ENCODE measurements at regions not wholly inside any gene's neighbourhood (a gene's known extent, or its start where the extent isn't known, plus 50 kb on each side); places are given as distances from the start of the nearest gene placed in this dataset.

DNA sequence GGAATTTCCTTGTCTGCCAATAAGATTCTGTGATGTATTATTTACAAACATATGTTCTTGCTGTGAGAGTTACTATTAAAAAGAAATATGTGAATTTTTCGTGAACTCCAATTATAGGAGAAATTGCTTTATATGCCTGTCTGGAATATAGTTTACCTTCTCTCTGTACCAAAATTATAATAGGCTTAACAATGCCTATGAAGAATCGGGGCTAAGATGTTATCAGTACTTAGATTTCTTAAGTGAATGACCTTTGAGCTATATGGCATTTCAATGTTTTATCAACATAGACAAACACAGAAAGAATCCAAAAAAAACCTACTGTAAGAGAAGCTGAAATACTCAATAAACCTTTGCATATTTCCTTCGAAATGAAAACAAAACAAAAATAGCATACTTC lies 323.1 kb upstream of the ADAMTS5 start:
- DNase-seq = no peak

GRCh38 chr21:27286760-27287159 lies 319.9 kb upstream of the ADAMTS5 start:
- DNase-seq = no peak

GRCh38 chr21:27277110-27277509 lies 310.2 kb upstream of the ADAMTS5 start:
- DNase-seq = no peak

GRCh38 chr21:27275294-27275927 lies 308.5 kb upstream of the ADAMTS5 start:
- no peak for DNase-seq

- no peak for DNase-seq
Observed at GRCh38 chr21:27269644-27270043, 302.8 kb upstream of the ADAMTS5 start.

- no peak for DNase-seq
Observed at GRCh38 chr21:27268290-27268689, 301.4 kb upstream of the ADAMTS5 start.

GRCh38 chr21:27265949-27266348 lies 299.1 kb upstream of the ADAMTS5 start:
- DNase-seq = no peak

GRCh38 chr21:27265492-27265891 lies 298.6 kb upstream of the ADAMTS5 start:
- DNase-seq = no peak

- no peak for DNase-seq
Observed at GRCh38 chr21:27261676-27262075, 294.8 kb upstream of the ADAMTS5 start.

DNA sequence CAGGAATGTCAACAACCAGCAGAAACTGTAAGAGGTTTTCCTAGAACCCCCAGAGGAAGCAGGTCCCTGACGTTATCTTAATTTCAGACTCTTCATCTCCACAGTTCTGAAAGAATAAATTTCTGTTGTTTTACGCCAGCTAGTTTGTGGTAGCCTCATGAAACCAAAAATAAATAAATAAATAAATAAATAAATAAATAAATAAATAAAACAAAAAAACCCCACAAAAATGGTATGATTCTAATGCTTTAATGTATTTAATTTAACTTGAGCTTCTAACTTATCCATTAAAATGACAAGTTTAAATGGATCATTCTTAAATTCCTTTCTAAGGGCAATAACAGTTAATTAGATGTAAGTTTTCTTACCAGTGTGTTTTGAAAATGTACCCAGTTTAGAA lies 293.8 kb upstream of the ADAMTS5 start:
- DNase-seq = no peak

DNA sequence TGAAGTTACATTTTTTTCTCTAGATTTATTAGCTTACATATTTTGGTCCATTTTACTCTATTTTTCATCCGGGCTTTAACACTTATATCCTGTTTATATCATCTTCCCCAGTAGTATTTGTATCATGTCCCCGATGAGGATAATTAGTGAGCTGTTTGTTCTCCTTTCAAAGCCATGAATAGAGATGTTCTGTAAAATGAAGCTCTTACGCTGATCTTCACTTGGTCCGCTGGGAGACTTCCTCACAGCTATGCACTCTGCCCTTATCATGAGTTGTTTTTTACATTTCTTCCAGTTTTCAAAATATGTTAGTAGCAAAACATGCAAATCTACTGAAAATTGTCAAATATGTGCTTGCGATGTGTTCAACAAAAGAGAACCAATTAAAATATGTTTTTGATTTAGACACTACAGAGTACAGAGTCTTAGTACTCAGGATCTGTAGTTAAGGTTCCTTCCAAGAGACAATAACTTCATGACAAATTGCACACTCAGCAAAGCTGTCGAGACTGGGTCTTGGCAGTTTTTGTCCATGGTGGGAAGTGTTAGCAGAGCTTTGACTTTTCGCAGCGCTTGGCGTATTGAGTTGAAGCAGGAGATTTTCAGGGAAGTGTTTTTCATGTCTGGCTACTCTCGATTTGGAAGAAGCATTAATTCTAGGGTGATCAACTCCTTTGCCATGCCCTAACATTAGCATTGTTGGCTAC lies 292.0 kb upstream of the ADAMTS5 start:
- no peak for DNase-seq

DNA sequence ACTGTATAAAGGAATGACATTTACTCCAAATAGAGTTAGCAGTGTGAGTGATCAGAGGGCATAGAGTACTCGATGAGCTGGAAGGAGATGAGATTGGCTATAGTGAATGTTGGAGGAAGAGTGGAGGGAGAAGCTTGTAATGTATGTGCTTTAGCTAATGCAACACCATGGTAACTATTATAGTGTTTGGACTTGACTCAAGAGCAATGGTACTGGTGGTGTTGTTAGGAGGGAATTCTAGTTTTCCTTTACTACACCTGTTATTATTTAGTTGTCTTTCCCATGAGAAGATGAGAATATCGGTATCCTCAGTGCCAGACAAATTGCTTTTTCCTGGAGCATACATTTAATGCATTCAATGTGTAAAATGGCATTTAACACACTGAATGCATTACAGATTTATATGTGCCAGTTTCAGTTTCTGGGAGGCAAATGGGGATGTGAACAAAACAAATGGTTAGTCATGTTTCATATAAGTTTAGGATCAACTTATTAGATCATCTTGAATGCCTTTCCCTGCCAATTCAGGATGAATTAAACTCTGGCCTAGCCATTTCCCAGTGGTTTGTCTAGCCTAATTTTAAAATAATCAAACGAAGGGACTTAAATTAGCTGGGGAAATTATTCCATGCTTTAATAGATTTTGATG lies 291.1 kb upstream of the ADAMTS5 start:
- no peak for DNase-seq

GRCh38 chr21:27257226-27257625 lies 290.3 kb upstream of the ADAMTS5 start:
- no peak for DNase-seq

- no peak for DNase-seq
Observed at GRCh38 chr21:27251752-27252151, 284.9 kb upstream of the ADAMTS5 start.

DNA sequence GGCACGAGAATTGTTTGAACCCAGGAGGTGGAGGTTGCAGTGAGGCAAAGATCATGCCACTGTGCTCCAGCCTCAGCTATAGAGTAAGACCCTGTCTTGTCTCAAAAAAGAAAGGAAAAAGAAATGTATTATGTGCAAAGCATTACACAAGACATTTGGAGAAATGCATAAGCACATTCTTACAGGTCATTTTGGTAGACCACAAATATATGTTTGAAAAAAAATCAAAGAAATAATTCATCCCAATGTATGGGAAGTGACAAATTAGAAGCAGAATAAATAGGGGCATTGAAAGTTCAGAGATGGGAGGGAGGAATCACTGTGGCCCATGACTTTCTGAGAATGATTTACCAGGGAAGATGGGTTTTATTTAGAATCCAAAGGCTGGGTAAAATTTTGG lies 283.5 kb upstream of the ADAMTS5 start:
- DNase-seq = no peak

- DNase-seq = no peak
Observed at GRCh38 chr21:27248814-27249213, 281.9 kb upstream of the ADAMTS5 start.

- no peak for DNase-seq
Observed at GRCh38 chr21:27246741-27247140, 279.9 kb upstream of the ADAMTS5 start.

GRCh38 chr21:27244776-27245175 lies 277.9 kb upstream of the ADAMTS5 start:
- DNase-seq = no peak

DNA sequence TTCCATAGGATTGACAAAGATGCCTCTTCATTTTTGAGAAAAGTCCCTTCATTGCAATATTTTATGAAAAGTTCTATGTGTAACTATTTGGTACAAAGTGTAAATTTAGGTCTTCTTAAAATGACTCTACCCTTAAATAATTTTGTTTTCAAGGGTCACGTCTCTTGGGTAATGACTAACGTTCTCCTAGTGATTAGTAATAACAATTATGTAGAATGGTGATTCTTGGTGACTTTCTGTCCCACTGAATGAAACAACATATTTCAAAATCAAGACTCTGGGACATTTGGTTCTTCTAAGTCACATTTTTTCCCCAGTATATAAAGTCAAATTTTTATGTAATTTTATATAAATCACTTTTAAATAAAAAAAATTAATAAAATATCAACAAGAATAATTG lies 277.5 kb upstream of the ADAMTS5 start:
- DNase-seq = no peak

GRCh38 chr21:27240839-27241238 lies 274.0 kb upstream of the ADAMTS5 start:
- DNase-seq = no peak

DNA sequence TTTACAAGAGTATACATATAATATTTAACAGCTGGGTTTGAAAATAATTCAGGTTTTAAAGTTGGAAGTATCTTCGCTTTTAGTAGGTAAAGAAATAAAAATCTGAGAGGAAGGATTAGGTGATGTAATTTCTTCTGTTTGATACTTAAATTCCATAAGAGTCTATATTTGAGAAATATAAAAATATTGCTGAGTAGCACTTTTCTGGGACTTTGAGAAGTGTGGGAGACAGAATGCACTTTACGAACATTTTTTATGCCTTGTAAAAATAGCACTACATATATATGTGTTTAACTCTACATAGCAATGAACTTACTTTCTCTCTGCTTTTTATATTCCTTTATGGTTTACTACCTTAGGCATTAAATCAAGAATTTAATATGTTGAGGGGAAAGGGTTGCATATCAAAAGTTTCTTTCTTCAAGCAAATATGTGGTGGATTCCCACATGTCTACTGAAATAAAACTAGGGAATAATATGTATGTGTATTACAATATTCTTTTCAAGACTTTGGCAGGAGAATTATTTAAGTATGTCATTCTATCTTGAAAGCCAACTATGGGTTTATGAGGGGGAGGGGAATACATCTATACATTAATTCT lies 266.7 kb upstream of the ADAMTS5 start:
- DNase-seq = no peak

- DNase-seq = no peak
Observed at GRCh38 chr21:27225940-27226339, 259.1 kb upstream of the ADAMTS5 start.

DNA sequence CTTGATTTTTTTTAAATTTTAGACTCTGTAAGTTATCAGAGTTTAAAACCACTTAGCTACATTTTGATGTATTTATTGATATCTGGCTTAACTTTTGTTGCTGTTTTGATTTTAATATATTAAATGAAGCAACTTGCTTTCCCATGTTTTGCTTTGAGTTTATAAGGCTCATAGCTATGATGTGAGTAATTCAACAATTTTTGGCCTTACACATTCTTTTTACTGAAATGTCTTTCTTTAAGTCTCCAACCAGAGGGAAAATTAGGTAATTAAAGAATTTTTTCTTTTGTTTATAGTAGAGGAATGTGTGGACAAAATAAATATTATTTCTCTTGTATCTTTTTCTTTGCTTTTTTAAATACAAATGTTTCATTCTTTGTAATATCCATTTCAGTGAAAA lies 258.3 kb upstream of the ADAMTS5 start:
- no peak for DNase-seq

DNA sequence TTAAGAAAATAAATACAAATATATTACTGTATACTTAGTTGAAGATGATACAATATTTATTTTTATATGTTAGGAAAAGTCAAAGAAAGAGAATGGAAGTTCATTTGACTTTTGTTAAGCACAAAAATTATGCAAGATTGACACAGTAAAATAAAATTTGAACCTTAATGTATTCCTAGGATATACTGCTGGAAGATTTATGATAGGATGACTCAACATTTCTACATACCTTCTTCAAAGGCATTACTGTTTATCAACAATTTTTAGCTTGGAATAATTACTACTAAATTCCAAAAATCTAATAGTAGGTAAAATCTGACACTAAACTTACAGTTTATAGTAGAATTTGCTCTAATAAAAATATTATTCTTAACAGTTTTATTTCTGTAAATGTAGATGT lies 257.3 kb upstream of the ADAMTS5 start:
- no peak for DNase-seq

Measured in C1 segment of cervical spinal cord (tissue), 14 donors.